Esophagus squamous epithelium (tissue), 4 donors: ENCODE measurements at regions not wholly inside any gene's neighbourhood (a gene's known extent, or its start where the extent isn't known, plus 50 kb on each side); places are given as distances from the start of the nearest gene placed in this dataset.

Source experiments
- CTCF ChIP-seq, 6 experiments: fragments of 450-650 bp in 4 of 6; fragments of 200-600 bp in 2 of 6; sonication (generic) in 2 of 6; IDR thresholded peaks; one replicate each; pipeline ENCODE4 v1.5.1; 2016 to 2019; ENCODE audit warnings: antibody characterized with exemption in 6 of 6, mild to moderate bottlenecking in 4 of 6, moderate library complexity in 4 of 6
- POLR2A ChIP-seq, 4 donors: fragments of 450-650 bp; IDR thresholded peaks; one replicate each; pipeline ENCODE4 v1.6.1; 2017; ENCODE audit warnings: antibody characterized with exemption in 4 of 4, mild to moderate bottlenecking in 4 of 4, moderate library complexity in 3 of 4

GRCh38 chr6:92271091-92271490, 1148.3 kb downstream of the EPHA7 start:
- no peak for TF ChIP-seq CTCF (IDR thresholded peaks at IDR 0.05)
- TF ChIP-seq POLR2A (IDR thresholded peaks at IDR 0.05): no peak
